ENCODE measurements at regions not wholly inside any gene's neighbourhood (a gene's known extent, or its start where the extent isn't known, plus 50 kb on each side); places are given as distances from the start of the nearest gene placed in this dataset.
A peak's percentile ranks its signal among the peaks of the same experiment; 100 is the strongest.

DNA sequence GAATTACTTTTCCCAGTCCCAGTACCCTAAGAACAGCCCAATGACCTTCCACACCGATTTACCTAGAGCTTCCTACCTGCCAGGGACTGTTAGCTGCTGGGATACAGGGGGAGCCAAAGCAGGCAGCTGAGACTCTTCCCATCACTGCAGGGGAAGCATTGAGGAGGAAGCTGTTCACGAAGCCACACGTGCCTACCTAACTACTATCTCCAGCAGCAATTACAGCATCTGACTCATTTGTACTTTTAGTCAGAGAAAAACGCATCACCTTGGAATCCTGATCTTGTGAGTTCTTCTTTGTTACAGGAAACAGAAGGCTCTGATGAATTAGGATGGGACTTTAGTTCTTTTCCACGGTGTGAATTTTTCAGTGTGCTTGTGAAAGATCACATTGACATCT lies 113.7 kb upstream of the DHX40 start:
- DNase-seq: no peak

DNA sequence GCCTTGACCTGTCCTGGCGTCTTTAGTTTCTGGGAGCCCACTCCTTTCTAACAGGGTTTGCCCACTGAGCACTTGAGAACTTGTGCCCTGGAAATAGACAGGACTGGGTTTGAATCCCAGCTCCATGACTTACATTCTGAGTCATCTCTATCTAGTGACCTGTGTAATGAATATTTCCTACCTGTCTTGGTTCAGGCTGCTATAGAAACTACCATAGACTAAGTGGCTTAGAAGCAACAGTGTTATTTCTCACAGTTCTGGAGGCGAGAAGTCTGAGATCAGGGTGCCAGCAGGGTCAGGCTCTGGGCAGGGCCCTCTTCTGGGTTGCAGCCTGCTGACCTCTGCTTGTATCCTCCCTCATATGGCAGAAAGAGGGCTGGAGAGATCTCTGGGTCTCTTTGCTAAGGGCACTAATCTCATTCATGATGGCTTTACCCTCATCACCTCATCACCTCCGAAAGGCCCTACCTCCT lies 110.7 kb upstream of the DHX40 start:
- no peak for DNase-seq

DNA sequence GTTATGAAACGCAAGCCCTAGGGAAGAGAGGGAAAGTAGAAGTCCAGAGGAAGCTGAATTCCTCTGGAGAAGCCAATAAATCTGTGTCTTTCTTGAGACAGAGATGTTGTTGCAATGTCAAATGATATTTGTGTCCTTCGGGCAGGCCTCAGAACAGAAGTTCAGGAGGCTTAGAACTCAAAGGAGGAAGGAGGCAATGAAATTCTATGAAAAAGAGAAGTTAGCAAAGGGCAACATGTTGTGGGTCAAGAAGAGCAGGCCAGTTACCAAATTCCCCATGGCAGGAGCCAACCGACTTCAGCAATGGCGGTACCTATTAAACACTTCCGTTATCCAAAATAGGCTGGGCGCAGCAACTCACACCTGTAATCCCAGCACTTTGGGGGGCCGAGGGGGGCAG lies 109.0 kb upstream of the DHX40 start:
- no peak for DNase-seq

DNA sequence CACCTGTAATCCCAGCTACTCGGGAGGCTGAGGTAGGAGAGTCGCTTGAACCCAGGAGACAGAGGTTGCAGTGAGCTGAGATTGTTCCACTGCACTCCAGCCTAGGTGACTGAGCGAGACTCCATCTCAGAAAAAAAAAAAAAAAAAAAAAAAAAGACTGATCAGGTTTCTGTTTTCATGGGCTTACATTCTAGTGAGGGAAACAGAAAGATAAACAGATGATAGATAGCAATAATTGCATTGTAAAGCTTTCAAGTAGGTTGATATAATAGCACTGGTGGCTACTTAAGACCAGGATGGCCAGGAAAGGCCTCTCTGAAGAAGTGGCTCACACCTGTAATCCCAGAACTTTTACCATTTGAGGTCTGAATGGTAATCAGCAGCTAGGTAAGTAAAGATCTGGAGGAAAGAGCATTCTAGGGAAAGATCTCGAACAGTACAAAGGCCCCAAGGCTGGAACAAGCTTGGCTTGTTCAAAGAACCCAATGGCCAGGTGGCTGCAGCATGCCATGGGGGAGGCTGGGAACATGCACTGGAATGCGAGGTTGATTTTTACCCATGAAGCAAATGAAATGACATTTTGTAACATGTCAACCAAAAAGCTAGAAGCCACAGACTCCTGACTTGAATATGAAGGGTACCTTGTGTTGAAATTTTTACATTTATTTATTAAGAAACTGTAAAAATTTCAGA lies 108.3 kb upstream of the DHX40 start:
- no peak for DNase-seq

DNA sequence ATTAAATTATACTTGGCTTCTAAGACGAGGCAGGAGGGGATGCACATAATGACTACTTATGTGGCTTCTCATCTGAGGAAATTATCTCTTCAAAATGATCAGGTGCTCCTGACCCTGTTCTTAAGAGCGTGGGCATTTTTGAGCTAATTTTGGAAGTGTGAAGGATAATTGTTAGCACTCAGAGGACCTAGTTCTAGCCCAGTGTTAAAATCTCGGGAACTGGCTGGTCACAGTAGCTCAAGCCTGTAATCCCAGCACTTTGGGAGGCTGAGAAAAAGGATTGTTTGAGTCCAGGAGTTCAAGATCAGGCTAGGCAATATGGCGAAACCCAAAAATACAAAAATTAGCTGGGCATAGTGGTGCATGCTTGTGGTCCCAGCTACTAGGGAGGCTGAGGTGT lies 103.0 kb upstream of the DHX40 start:
- no peak for DNase-seq

DNA sequence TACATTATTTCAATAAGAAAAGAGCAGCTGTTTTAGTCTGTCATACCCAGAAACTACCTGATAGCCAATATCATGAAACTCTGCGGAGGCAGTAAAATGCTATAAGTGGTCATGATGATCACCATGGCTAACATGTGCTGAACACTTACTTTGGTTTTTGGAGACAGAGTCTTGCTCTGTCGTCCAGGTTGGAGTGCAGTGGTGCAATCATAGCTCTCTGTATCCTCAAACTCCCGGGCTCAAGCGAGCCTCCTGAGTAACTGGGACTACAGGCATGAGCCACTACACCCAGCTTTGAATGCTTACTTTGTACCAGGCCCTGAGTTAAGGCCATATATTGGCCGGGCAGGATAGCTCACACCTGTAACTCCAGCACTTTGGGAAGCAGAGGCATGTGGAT lies 101.2 kb upstream of the DHX40 start:
- DNase-seq: no peak

DNA sequence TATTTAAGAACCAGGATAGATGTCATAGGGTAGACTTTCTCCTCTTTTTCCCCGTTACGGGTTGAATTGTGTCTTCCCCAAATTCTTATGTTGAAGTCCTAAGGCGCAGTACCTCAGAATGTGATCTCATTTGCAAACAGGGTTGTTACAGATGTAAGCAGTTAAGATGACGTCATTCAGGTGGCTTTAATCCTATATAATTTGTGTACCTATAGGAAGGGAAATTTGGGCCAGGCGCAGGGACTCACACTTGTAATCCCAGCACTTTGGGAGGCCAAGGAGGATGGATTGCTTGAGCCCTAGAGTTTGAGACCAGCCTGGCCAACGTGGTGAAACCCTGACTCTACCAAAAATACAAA lies 99.5 kb upstream of the DHX40 start:
- DNase-seq: no peak

DNA sequence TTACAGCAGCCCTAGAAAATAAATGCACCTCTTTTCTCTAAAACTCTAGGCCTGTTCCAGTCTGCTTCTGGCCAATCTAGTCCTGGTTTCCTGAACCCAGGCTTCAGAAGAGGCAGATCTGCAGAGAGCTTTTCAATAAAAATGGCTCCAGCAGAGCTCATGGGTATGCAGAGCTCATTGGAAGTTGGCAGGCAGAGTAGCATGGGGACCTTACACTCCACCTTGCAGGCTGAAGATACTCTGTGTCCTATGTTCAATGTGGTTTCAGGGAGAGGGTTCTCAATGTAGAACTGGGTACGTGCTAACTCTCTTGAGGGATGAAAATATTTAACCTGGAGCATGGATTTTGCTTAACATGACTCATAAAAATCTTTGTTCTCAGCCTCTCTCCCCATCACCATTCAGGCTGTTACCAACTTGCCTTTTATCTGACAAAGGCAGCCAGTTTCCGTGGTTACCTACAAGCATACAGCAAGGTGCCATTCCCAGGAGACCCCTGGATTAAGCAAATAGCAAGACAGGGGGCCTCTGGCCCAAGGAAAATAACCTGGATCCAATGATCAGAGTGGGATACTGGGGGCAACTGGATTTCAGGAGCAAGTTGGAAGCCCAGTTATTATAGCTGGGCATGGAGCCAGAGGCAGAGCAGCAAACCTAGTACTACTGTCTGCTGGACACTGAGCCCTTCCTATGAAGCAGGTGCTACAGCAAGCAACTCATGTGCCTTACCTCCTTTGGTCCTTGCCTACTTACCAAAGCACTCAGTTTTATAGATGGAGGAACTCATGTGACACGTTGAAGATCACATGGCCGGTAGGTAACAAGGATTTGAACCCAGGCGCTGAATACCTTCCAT lies 98.2 kb upstream of the DHX40 start:
- DNase-seq: no peak

DNA sequence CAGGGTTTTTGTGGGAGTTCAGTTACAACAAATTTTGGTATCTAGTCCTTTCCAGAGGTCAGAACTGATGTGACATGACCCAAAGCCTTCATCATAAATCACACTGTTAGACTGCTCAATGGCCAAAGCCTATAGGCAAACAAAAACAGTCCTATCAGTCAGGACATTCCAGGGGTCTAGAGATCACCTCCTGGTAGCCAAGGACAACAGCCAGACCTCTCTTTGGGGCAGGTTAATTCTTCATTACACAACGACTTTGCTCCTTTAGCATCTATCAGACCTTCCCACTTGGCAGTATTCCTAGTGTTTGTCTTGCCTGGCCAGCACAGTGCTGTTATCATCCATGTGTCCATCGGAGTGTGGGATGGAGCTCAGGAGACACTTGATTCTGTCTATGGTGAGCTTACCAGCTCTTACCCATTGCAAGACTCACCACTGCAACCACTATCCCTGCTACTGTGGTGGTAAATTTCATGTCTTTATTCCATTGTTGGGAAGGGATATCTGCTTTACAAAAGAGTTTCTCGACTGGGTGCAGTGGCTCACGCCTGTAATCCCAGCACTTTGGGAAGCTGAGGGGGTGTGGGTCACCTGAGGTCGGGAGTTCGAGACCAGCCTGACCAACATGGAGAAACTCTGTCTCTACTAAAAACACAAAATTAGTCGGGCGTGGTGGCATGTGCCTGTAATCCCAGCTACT lies 95.5 kb upstream of the DHX40 start:
- no peak for DNase-seq

DNA sequence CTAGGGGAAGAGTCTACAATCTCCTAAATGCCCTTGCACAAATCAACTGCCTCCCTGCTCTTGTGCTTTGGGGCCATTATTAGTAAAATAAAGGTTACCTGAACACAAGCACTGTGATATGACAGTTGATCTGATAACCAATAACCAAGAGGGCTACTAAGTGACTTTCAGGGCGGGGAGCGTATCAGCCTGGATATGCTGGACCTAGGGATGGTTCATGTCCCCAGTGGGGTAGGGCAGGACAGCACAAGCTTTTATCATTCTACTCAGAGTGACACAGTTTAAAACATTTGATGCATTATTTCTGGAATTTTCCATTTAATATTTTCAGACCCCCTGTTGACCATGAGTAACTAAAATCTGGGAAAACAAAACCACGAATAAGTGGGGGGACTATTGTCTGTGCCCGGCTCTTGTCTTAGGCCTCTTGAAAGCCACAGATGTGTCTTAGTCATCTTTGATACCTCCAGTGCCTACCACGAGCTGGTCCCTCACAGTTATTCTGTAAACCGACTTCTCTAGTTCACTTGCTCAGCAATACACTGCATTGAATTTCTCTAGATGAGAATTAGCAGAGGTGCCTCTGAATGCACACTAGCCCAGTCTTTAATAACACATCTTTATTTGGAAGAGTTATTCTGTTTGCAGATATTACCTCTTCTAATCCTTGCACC lies 94.6 kb upstream of the DHX40 start:
- no peak for DNase-seq

DNA sequence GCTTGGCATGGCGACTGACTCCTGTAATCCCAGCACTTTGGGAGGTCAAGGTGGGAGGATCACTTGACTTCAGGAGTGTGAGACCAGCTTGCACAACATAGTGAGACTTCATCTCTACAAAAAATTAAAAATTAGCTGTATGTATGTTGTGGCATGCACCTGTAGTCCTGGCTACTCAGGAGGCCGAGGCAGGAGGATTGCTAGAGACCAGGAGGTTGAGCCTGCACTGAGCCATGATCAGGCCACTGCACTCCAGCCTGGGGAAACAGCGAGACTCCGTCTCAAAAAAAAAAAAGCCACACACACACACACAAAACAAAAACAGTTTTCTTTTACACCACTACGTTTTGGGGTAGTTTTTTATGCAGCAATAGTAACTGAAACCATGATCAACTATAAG lies 89.0 kb upstream of the DHX40 start:
- DNase-seq: no peak

DNA sequence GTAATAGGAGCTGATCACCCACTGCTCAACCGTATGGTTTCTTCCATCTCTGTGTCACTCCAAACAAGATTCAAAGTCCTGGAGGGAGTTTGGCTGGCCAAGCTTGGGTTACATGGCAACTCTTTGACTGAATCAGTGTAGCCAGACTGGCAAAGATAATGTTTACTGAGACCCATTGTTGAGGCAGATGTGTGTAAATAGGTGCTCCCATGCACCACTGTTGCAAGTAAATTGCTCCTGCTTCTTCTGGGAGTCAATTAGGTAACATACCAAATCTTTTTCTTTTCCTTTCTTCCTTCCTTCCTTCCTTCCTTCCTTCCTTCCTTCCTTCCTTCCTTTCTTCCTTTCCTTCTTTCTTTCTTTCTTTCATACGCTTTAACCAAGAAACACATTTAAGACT lies 86.3 kb upstream of the DHX40 start:
- DNase-seq: no peak

DNA sequence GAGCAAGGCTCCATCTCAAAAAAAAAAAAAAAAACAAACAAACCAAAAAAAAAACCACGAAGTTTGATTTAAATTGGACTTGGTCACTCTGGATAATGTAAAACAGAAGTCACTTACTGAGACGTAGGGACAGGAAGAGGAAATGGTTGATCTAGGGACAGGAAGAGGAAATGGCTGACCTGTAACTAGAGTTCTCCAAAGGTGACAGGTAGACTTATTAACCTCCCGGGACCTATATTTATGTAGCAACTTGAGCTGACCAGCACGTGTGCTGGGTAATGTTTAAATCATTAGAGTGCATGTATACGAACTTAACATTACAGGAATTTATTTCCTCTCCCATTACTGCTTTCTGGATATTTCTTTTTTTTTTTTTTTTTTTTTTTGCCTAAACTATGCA lies 81.5 kb upstream of the DHX40 start:
- DNase-seq: no peak

DNA sequence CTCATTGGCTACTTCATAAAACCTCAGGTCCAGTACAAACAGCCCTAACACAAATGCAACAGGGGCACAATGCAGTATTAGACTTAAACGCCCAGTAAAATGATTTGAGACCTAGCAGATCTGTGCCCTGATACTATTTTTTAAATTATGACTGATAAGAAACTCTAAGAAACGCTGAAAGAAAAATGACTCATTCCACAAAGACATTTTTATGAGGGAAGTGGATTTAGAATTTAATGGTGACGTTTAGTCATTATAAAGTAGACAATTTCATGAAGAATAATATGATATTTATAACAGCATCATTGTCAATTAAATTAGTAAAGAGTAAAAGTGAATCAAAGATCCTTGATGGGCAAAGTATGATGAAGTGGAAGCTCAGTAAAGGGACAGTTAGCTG lies 80.4 kb upstream of the DHX40 start:
- DNase-seq: no peak

DNA sequence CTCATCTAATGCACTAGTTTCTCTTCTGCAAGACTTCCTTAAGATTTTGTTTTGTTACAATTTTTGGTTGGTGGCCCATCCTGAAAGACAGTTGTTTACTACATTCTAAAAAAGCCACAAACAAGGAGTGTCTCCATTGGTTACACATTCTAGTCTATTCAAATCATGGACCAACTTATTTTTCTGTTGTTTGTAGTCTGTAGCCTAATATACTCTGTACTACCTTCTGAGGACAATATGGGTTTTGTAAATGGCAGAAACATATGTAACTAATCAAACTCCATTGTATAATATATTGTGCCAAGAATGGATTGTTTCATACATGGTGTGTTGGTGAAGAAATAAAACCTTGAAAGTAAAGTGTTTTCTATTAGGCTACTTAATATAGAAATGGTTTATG lies 79.5 kb upstream of the DHX40 start:
- DNase-seq: no peak

DNA sequence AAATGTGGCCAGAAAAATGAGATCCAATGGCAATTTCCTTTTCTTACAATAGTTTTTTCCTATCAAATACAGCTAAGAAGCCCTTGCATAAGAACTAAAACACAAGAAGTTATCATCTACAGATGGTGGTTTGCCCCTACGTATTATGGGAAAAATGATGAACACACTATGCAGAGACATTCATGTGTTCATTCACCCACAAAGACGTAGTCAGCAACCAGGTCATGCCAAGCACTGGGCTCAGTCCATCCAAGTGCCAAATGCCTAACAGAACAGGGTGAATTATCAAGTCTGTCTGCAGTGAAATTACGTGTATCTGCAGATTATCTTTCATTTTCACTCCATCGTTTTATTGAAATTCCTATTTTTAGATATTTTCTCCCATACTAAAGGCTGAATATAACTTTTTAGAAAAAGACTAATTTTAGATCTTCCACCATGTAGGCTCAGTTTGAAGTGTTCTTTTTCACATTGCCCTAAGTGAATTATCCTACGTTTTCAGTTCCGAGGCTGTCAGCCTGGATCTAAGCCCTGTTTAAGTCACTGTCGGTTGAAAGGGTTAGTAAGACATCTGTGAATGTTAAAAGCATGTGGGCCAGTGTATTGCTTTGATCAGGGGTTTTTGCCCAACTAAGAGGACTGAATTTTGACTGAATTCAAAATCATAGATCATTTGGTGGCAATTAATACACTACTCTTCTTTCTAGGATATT lies 78.1 kb upstream of the DHX40 start:
- no peak for DNase-seq

DNA sequence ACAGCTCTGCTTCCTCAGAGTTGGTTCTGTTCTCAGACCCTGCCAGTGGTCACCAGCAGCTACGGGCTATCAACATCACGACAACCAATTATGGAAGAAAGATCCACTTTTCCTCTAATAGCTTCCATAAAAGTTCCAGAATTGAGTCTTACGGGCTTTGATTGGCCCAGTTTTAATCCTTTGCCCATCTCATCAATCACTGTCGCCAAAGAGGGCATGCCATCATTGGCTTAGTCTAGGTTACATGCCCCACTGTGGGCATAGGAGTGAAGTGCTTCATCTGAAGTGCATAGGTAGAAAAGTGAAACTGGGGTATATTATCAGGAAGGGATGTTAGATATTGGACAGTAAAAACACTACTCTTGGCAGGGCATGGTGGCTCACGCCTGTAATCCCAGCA lies 76.6 kb upstream of the DHX40 start:
- no peak for DNase-seq

DNA sequence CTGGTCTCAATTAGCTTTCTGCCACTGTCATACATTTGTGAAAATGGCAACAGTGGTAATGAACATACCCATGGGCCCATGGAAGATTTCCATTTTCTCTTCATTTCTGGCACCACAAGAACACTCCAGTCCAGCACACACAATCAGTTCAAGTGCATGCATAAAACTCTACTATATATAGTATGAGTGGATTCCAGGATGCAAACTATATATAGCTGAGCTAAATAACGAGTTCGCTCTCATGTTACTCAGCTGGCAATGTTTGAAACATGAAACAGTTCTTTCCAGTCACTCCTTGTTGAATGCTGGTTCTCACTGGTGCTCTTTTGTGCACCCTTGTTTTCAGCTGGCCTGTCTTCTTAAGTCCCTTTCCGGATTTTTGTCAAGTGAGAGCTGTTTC lies 75.2 kb upstream of the DHX40 start:
- DNase-seq: peak; percentile 54

DNA sequence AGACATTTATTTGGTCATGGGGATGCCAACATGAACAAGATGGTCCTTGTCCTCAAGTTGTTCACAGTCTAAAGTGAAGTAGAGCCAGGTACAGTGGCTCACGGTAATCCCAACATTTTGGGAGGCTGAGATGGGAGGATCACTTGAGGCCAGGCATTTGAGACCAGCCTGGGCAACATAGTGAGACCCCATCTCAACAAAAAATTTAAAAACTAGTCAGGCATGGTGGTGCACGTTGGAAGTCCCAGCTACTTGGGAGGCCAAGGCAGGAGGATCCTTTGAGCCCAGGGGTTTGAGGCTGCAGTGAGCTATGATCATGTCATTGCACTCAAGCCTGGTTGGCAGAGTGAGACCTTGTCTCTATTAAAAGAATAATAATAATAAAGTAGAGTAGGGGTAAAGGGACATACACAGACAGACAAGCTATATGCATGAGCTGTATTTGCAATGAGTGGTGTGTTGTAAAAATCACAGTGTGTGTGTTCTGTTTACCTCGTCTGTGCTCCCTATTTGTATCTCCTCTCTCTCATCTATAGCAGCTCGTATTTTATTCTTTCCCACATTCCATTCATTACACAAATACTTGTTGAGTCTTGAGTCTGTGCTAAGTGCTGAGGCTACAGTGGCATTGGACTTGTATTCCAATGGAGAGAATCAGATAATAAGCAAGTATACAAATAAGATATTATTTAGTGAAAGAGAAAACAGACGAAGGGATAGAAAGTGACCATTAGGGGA lies 73.9 kb upstream of the DHX40 start:
- DNase-seq: no peak

DNA sequence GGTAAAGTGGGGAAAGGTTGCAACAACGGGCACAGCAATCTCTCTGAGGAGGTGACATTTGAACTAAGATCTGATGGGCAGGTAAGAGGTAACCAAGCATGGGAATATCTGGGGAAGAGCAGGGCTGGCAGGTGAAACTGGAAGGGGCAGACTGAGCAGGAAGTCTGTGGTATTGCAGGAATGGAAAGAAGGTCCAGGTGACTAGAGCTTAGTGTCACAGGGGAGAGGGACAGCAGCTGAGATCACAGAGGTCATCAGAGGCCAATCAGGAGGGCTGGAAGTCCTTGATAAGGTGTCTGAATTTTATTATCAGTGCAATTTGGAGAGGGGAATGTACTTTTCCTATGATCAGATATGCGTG lies 73.3 kb upstream of the DHX40 start:
- no peak for DNase-seq

DNA sequence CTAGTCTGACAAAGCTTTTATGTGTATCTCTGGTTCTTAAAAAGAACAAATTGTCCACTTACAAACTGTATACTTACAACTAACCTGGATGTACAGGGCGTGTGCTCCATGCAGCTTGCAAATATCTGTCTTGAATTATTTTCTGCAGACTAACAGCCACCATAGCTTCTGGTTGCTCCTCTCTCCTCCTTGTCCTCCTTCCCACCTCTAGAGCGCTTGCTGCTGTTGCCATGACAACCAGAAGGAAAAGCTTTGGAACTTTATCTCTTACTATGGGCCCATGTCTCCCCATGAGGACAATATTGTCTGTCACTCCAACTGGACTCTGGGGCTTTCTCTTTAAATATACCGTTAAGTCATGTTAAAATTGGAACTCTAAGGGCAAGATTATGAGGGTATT lies 71.5 kb upstream of the DHX40 start:
- DNase-seq: no peak

DNA sequence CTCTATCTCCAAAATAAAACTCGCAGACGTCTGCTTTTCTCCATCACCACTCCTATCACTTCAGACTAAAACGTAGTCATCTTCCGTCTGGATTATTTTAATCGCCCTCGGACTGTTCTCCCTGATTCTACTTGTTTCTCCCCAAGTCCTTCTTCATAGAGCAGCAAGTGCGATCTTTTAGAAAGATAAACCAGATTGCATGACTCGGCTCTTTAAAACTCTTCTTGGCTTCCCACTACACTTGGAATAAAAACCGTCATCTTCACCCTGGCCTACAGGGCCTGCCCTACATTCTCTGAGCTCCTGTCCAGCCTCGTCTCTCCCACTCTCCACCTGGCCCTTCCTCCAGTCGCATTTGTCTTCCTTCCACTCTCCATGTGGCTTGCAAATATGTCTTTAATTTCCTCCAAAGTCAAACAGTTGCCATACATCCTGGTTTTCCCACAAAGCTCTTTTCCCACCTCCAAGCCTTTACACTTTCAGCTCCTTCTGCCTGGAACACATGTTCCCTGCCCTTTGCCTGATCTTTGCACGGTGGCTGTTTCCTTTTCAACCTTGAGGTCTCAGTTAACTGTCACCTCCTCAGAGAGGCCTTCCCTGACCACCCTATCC lies 70.5 kb upstream of the DHX40 start:
- no peak for DNase-seq
